Ishikawa (cell line): ENCODE measurements at regions not wholly inside any gene's neighbourhood (a gene's known extent, or its start where the extent isn't known, plus 50 kb on each side); places are given as distances from the start of the nearest gene placed in this dataset.

ENCODE experiments used
- CEBPB ChIP-seq: IDR thresholded peaks from 2 replicates; pipeline ENCODE4 v1.6.1; 2012
- EGR1 ChIP-seq: IDR thresholded peaks from 2 replicates; pipeline ENCODE4 v1.6.1; 2012
- REST ChIP-seq: IDR thresholded peaks from 2 replicates; pipeline ENCODE4 v1.6.1; 2012; ENCODE audit warnings: low read depth, mild to moderate bottlenecking
- TAF1 ChIP-seq: IDR thresholded peaks from 2 replicates; pipeline ENCODE4 v1.6.1; 2012; ENCODE audit warnings: low read depth, mild to moderate bottlenecking
- TCF12 ChIP-seq: IDR thresholded peaks from 2 replicates; pipeline ENCODE4 v1.6.1; 2012; ENCODE audit warnings: low read depth
- TF ChIP-seq, protein P1 (sequence below): IDR thresholded peaks from 2 replicates; pipeline ENCODE4 v1.6.1; 2012

DNA sequence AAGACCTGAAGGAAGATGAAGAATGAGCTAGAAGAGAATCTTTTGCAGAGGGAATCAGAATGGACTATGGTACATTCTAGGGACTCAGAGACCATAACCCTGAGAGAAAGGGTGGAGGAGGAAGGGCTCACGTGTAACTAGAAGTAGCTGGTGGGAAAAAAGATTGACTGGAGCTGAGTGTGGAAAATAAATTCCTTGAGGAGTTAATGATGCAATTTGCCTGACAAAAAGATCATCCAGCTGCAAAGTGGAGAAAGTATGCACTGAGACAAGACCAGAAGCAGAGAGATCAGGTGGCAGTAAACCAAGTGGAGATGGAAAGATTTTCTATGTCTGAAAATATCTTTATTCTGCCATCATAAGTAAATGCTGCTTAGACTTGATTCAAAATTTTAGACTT is 52.9 kb upstream of the TBL1XR1 start:
- TF ChIP-seq CEBPB = no peak
- no peak for TF ChIP-seq TAF1
- TF ChIP-seq TCF12 = no peak
- TF ChIP-seq EGR1 = no peak
- TF ChIP-seq, protein P1, sequence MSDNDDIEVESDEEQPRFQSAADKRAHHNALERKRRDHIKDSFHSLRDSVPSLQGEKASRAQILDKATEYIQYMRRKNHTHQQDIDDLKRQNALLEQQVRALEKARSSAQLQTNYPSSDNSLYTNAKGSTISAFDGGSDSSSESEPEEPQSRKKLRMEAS = no peak
- no peak for TF ChIP-seq REST
